ENCODE measurements at regions not wholly inside any gene's neighbourhood (a gene's known extent, or its start where the extent isn't known, plus 50 kb on each side); places are given as distances from the start of the nearest gene placed in this dataset.

- TF ChIP-seq CTCF (IDR thresholded peaks at IDR 0.05; ENCODE audit: low read depth, low read length): no peak
- TF ChIP-seq EZH2phosphoT487 (IDR thresholded peaks at IDR 0.05; ENCODE audit: low read depth): no peak
Measured at GRCh38 chr20:48325656-48326433, 502.0 kb downstream of the PREX1 start.
